ENCODE measurements at regions not wholly inside any gene's neighbourhood (a gene's known extent, or its start where the extent isn't known, plus 50 kb on each side); places are given as distances from the start of the nearest gene placed in this dataset.

- no peak overlapping the region for H3K4me3 ChIP-seq (ENCODE audit: low read depth, low read length)
- H3K36me3 ChIP-seq (ENCODE audit: control insufficient read depth, insufficient read depth, low read length) = no peaks in the 10 kb centered on the region
- FAIRE-seq (no peak), DNase-seq (ENCODE audit: low read depth) (no peak)
- no peak for TF ChIP-seq CTCF (IDR thresholded peaks at IDR 0.05; ENCODE audit: insufficient read depth, low read length, severe bottlenecking)
- H3K27me3 ChIP-seq (ENCODE audit: control insufficient read depth, insufficient read depth, low read length) = no peaks in the 10 kb centered on the region
Observed at GRCh38 chr6:156131221-156131903, 645.8 kb upstream of the ARID1B start.

GRCh38 chr6:156126535-156126934, 650.6 kb upstream of the ARID1B start:
- H3K27me3 ChIP-seq (ENCODE audit: control insufficient read depth, insufficient read depth, low read length) = no peaks in the 10 kb centered on the region
- no peaks in the 10 kb centered on the region for H3K36me3 ChIP-seq (ENCODE audit: control insufficient read depth, insufficient read depth, low read length)
- no peak overlapping the region for H3K4me3 ChIP-seq (ENCODE audit: low read depth, low read length)
- TF ChIP-seq CTCF (IDR thresholded peaks at IDR 0.05; ENCODE audit: insufficient read depth, low read length, severe bottlenecking) = no peak
- no peak for DNase-seq (ENCODE audit: low read depth)
- no peak for FAIRE-seq

GRCh38 chr6:156125844-156126243, 651.3 kb upstream of the ARID1B start:
- FAIRE-seq (no peak), DNase-seq (ENCODE audit: low read depth) (no peak)
- Histone ChIP-seq H3K27me3 (ENCODE audit: control insufficient read depth, insufficient read depth, low read length) (no peaks in the 10 kb centered on the region), H3K4me3 (ENCODE audit: low read depth, low read length) (no peak overlapping the region), H3K36me3 (ENCODE audit: control insufficient read depth, insufficient read depth, low read length) (no peaks in the 10 kb centered on the region)
- no peak for TF ChIP-seq CTCF (IDR thresholded peaks at IDR 0.05; ENCODE audit: insufficient read depth, low read length, severe bottlenecking)

GRCh38 chr6:156123731-156124130, 653.4 kb upstream of the ARID1B start:
- TF ChIP-seq CTCF (IDR thresholded peaks at IDR 0.05; ENCODE audit: insufficient read depth, low read length, severe bottlenecking) = no peak
- Histone ChIP-seq H3K4me3 (ENCODE audit: low read depth, low read length) (no peak overlapping the region), H3K36me3 (ENCODE audit: control insufficient read depth, insufficient read depth, low read length) (no peaks in the 10 kb centered on the region), H3K27me3 (ENCODE audit: control insufficient read depth, insufficient read depth, low read length) (no peaks in the 10 kb centered on the region)
- DNase-seq (ENCODE audit: low read depth) = no peak
- no peak for FAIRE-seq

- H3K36me3 ChIP-seq (ENCODE audit: control insufficient read depth, insufficient read depth, low read length) = no peaks in the 10 kb centered on the region
- no peak for TF ChIP-seq CTCF (IDR thresholded peaks at IDR 0.05; ENCODE audit: insufficient read depth, low read length, severe bottlenecking)
Observed at GRCh38 chr6:156121973-156122372, 655.2 kb upstream of the ARID1B start.

GRCh38 chr6:156114541-156114940, 658.9 kb upstream of the NOX3 start:
- no peak for DNase-seq (ENCODE audit: low read depth)
- Histone ChIP-seq H3K36me3 (ENCODE audit: control insufficient read depth, insufficient read depth, low read length) (no peaks in the 10 kb centered on the region), H3K4me3 (ENCODE audit: low read depth, low read length) (no peak overlapping the region), H3K27me3 (ENCODE audit: control insufficient read depth, insufficient read depth, low read length) (no peaks in the 10 kb centered on the region)
- TF ChIP-seq CTCF (IDR thresholded peaks at IDR 0.05; ENCODE audit: insufficient read depth, low read length, severe bottlenecking) = no peak
- FAIRE-seq = no peak

More at GRCh38 chr6:156121973-156122372, 655.2 kb upstream of the ARID1B start:
- Histone ChIP-seq H3K27me3 (ENCODE audit: control insufficient read depth, insufficient read depth, low read length) (no peaks in the 10 kb centered on the region), H3K4me3 (ENCODE audit: low read depth, low read length) (no peak overlapping the region)
- FAIRE-seq (no peak), DNase-seq (ENCODE audit: low read depth) (no peak)
